ENCODE measurements at regions not wholly inside any gene's neighbourhood (a gene's known extent, or its start where the extent isn't known, plus 50 kb on each side); places are given as distances from the start of the nearest gene placed in this dataset.

DNA sequence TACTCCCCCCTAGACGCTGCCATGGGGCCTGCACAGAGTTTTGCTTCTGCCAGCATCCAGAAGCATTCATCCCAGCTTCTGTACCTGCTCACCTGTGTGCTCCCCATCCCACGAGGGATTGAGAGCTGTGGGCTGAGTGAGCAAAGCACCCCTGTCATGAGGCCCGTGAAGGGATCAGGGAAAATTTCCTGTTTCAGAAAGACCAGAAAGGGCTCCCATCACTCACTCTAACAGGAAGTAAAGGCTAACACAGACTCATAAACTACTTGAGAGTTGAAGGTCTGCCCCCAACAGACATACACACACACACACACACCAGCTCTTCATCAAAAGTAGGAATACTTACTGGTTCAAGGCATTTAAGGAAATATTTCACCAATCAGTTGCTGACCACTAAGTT, 256.5 kb upstream of the NT5E start:
- TF ChIP-seq, protein P1, sequence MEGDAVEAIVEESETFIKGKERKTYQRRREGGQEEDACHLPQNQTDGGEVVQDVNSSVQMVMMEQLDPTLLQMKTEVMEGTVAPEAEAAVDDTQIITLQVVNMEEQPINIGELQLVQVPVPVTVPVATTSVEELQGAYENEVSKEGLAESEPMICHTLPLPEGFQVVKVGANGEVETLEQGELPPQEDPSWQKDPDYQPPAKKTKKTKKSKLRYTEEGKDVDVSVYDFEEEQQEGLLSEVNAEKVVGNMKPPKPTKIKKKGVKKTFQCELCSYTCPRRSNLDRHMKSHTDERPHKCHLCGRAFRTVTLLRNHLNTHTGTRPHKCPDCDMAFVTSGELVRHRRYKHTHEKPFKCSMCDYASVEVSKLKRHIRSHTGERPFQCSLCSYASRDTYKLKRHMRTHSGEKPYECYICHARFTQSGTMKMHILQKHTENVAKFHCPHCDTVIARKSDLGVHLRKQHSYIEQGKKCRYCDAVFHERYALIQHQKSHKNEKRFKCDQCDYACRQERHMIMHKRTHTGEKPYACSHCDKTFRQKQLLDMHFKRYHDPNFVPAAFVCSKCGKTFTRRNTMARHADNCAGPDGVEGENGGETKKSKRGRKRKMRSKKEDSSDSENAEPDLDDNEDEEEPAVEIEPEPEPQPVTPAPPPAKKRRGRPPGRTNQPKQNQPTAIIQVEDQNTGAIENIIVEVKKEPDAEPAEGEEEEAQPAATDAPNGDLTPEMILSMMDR (IDR thresholded peaks at IDR 0.05): no peak
- no peak for TF ChIP-seq EZH2 (IDR thresholded peaks at IDR 0.05; ENCODE audit: borderline replicate concordance, insufficient read depth, low read depth, low read length, poor library complexity, severe bottlenecking)

Data from B cell (primary cell).